ENCODE measurements at regions not wholly inside any gene's neighbourhood (a gene's known extent, or its start where the extent isn't known, plus 50 kb on each side); places are given as distances from the start of the nearest gene placed in this dataset.

GRCh38 chr1:17929224-17929623 is 174.1 kb downstream of the ACTL8 start:
- no peak for TF ChIP-seq CTCF (IDR thresholded peaks at IDR 0.05)
- no peak for TF ChIP-seq POLR2A (IDR thresholded peaks at IDR 0.05)
- TF ChIP-seq EP300 (IDR thresholded peaks at IDR 0.05), result no peak

Measured in tibial nerve (tissue), 4 donors.